NCI-H2196 treated with DMSO at 0.1 percent for 48 hours (cell line): ENCODE measurements at regions not wholly inside any gene's neighbourhood (a gene's known extent, or its start where the extent isn't known, plus 50 kb on each side); places are given as distances from the start of the nearest gene placed in this dataset.
"Not testable (repeated sequence)": the region's sequence is repeated elsewhere in the genome, so short reads cannot be mapped to it uniquely, and the experiment has no call there.

Source experiments
- DNase-seq: peaks from one replicate; lab custom pipeline; 2025; ENCODE audit not compliant: unreplicated experiment; lab: John Stamatoyannopoulos, UW

DNA sequence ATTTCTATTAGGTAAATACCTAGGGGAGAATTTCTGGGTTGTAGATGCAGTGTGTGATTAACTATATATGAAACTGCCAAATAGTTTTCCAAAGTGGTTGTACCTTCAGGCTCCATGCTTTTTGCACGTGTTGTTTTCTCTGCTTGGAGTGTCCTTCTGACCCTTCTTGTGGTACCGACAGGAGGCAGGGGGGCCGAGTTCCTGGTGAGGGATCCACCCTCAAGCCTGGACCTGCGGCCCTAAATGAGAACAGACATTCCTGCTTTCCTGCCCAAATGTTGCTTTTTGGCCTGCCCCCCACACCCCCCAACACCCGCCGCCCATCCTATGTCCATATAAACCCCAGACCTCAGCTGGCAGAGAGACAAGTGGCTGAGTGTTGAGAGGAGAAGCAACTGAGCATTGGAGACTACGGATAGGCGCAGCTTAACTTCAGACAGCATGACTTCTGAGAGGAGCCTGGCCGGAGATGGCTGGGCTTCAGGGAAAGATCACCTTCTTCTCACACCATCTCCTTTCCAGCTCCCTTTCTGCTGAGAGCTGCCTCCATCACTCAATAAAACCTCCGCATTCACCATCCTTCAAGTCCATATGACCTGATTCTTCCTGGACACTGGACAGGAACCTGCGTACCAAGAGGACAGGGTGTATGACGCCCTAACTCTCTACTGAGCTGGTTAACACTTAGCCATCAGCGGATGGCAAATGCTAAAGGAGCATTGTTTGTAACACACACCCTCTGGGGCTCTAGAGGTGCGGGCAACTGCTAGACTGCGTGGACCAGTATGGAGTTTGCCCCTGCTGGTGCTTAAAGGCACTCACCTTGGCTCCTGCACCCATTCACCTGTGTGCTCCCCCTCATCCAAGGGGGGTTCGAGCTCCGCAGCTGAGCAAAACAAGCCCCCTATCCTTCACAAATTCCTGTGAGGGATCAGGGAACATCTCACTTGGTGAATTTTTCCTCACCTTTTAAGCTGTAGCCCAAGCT, 194.7 kb upstream of the FBXO33 start:
- DNase-seq = no peak

GRCh38 chr14:39621678-39622077, 189.4 kb upstream of the FBXO33 start:
- DNase-seq = no peak

DNA sequence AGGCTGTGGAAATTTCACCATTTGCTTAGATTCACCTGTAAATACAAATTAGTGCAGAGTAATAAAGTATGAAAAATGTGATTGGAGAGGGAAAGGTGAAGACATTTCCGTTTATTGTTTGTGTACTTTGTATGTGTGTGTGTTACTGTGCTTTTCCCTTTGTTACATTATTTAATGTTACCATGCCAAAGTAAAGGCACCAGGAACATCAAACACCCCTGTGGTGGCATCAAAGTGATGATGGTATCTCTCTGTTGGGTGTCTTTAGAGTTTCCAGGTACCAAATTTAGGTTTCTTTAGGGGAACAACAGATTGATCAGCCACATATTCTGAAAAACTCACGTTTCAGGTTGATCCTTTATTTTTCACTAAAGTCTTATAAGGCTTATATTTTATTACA, 189.0 kb upstream of the FBXO33 start:
- no peak for DNase-seq

DNA sequence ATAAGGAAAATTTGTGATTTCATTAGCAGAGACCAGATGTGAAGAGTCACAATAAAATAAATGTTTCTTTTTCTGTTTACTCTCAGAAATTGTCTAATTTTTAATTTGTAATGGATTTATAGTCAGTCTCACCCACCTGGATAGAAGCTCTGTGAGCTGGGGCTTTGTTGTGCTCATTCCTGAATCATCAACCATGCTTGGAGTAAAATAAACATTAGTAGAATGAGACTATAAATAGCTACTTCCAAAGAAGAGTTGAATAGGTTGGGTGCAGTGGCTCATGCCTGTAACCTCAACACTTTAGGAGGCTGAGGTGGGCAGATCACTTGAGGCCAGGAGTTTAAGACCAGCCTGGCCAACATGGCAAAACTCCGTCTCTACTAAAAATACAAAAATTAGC, 185.3 kb upstream of the FBXO33 start:
- DNase-seq = no peak

GRCh38 chr14:39615352-39615751, 183.1 kb upstream of the FBXO33 start:
- DNase-seq = no peak

GRCh38 chr14:39614297-39614923, 182.2 kb upstream of the FBXO33 start:
- DNase-seq = no peak

DNA sequence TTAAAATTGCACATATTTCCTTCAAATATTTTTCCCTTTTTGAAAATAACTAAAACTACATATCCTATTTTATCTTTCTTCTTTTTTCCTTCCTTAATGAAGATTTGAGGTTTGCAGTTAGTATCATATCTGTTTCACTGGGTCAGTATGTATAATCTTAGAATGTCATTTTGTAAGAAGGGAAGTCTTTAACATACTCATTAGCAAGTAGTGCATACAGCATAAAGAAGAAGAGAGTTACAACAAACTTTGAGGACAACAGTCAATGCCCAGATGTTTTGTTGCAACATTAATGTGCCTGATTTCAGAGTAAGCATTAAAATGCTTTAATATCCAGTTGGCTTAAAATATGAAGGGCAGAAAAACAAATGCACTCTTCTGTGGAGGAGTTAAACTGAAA, 176.9 kb upstream of the FBXO33 start:
- DNase-seq = no peak

DNA sequence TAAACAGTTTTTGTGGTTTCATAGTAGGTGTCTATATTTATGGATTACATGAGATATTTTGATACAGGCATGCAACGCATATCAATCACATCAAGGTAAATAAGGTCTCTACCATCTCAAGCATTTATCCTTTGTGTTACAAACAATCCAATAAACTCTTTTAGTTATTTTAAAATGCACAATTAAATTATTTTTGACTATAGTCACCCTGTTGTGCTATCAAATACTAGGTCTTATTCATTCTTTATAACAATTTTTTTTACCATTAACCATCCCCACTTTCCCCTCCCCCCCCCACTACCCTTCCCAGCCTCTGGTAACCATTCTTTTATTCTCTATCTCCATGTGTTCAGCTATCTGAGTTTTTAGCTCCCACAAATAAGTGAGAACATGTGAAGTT, 175.7 kb upstream of the FBXO33 start:
- DNase-seq = no peak

DNA sequence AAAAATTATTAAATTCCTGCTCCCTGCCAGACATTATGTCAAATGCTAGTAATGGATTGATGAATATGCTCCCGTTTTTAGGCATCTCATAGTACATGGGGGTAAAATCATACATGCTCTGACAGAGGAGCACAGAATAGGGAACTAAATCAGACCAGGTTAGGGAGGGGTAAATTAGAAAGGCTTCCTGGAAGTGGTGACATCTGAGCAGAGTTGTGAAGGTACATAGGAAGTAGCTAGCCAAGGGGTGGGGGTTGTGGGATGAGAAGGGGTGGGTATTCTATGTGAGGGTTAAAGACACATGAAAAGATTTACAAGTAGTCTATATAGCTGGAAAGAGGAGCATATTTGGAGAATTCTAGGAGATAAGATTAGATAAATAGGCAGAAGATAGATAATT, 171.7 kb upstream of the FBXO33 start:
- DNase-seq = no peak

GRCh38 chr14:39593377-39593776, 161.1 kb upstream of the FBXO33 start:
- no peak for DNase-seq

DNA sequence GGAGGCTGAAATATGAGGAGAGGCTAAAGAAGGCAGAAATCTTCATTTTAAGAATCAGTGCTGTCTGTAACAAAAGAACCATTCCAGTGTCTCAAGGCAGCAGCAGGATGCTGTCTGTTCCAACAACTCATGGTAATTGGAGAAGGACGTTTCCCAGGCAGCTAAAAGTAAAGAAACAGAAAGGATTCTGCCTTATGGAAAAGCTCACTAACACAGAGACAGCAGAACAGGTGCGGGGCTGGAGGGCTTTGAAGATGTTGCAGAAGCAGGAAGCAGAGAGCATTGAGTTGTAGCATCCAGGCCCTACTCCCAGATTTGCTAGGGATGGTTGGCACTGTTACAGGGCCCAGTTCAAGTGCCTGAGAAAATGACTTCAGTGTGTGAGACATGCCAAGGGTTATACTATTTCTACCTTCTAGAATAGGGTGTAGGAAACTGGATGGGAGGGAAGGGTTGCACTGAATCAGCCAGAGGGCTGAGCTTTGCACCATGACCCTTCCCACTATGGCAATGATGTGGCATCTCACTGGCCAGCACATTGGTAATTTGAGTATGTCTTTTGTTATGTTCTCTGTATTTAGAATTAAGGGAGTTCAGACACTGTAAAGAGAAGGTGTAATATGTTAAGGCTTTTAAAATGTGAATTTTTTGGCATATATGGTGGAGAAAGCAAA, 160.0 kb upstream of the FBXO33 start:
- no peak for DNase-seq

DNA sequence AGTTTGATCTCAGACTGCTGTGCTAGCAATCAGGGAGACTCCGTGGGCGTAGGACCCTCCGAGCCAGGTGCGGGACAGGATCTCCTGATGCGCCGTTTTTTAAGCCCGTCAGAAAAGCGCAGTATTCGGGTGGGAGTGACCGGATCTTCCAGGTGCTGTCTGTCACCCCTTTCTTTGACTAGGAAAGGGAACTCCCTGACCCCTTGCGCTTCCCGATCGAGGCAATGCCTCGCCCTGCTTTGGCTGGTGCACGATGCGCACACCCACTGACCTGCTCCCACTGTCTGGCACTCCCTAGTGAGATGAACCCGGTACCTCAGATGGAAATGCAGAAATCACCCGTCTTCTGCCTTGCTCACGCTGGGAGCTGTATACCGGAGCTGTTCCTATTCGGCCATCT, 157.6 kb upstream of the FBXO33 start:
- DNase-seq = not testable (repeated sequence)

DNA sequence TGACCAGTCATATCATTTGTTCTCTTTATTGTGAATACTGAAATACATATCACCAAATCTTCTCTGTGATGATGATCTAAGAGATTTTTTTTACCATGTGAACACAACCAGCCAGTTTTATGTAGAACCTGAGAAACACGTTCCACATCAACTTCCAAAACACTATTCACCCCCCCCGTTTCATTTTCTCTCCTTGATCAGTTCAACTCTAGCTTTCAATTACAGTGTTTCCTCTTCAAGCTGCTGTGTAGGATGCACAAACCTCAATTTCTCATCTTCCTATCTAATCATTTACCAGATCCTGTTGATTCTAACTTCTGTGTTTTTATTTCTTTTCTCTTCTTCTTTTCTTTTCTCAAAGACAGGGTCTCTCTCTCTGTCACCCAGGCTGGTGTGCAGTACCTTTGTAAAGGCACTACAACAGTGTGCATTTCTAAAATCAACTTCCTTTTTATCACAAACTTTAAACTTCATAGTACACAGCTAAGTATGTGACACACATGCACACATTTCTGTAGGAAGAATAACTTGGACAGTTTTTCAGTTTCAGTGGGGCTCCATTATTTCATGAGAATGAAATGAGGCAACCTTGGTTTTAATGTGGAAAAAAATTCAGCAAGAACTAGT, 149.9 kb upstream of the FBXO33 start:
- DNase-seq = no peak

GRCh38 chr14:39581474-39581873, 149.2 kb upstream of the FBXO33 start:
- no peak for DNase-seq

DNA sequence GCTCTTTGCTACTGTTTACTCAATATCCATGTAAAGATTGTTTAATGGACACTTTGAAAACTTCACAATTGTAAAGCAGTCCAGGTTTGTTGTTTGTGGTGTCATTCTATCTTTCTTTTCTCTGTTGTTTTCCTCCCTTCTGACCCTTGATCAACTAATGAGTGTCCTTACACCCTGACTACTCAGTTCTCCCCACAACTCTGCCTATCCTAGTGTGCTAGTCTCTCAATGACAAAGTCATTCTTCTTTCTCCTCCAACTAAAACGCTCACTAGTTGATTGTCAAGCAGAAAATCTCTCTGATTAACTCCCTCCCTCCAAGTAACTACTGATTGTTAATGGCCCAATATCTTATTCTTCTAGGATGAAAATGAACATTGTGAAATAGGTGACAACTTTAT, 148.5 kb upstream of the FBXO33 start:
- no peak for DNase-seq

GRCh38 chr14:39576736-39577135, 144.5 kb upstream of the FBXO33 start:
- DNase-seq = no peak

DNA sequence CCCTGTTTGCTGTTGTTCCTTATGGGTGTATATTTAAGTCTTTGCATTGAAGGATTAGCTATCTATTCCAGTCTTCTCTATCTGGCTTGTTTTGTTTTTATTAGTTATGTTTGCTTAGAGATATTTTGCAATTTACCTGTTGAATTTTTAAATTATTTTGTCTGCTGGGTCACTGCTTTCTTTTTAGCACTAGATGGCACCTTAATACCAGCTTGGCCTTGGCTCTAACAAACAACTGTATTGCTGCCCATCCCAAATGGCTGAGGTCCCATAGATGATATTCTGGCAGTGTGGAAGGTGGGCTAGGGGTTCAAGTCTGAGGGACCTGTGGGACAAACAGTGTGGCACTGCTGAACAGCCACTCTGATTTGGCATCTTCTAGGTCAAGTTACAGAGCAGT, 144.0 kb upstream of the FBXO33 start:
- DNase-seq = no peak

DNA sequence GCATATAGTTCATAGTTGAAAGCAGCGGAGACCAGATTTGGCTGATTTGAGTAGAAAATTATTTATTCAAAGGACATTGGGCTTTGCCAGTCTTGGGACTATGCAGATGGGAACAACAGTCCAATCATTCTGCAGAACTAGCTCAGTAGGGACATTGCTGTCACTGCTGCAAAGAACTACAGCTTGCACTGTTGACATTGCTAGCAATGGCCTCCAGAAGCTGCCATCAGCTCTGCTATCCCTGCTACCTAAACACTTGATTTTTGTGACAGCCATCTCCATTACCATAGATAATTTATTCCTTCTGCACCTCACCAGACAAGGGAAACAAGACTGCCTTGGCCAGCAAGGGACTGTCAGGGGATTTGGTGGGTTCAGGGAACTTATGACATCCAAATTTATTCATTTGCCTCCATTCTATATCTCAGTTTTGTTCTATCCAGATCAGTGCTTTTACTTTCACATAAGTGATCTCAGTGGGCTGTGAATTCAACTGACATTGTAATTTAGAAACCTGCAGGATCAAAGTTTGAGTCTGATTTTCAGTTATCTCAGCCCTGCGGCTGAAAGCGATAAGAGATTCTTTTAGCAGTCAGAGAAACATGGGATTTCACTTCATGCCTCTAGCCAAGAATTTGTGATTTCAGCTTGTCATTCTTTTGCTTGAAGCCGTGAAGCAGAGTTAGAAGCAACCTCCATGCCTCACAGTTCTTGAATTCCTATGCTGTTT, 136.7 kb upstream of the FBXO33 start:
- no peak for DNase-seq

GRCh38 chr14:39566795-39567194, 134.6 kb upstream of the FBXO33 start:
- DNase-seq = no peak

DNA sequence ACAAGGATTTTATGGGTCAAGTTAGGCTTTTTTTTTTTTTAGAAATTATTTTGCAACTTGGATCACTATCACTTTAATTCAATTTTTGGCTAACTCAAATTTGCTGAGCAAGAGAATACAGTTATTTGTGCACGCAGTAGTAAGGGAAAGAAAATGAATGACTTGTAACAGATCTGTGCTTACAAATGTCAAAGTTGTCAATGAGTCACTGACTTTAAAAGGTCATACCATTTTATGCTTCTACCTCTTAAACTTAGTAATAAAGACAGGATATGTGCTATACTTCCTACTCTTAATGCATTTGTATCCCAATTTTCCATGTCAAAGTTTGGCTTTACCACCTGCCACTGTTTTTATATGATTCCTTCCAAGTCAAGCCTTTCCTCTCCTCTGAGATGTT, 131.1 kb upstream of the FBXO33 start:
- no peak for DNase-seq

- no peak for DNase-seq
These were observed 129.9 kb upstream of the FBXO33 start for GRCh38 chr14:39562175-39562574.
